Activated CD8-positive, alpha-beta memory T cell treated with anti-CD3 and anti-CD28 coated beads, Interleukin-2, amount 50 U/mL, for 1 hour (primary cell): ENCODE measurements at regions not wholly inside any gene's neighbourhood (a gene's known extent, or its start where the extent isn't known, plus 50 kb on each side); places are given as distances from the start of the nearest gene placed in this dataset.
"Not testable (repeated sequence)": the region's sequence is repeated elsewhere in the genome, so short reads cannot be mapped to it uniquely, and the experiment has no call there.

Source experiments
- DNase-seq: peaks from one replicate; pipeline ENCODE4 v3.0.0-alpha.2; 2020; ENCODE audit errors: extremely low read depth

- no peak for DNase-seq
Observed at GRCh38 chr5:68658810-68659372, 434.9 kb upstream of the SLC30A5 start.

GRCh38 chr5:68659881-68660280 lies 433.9 kb upstream of the SLC30A5 start:
- no peak for DNase-seq

- DNase-seq, result no peak
Observed at GRCh38 chr5:68661237-68661636, 432.6 kb upstream of the SLC30A5 start.

GRCh38 chr5:68662804-68663307 lies 431.0 kb upstream of the SLC30A5 start:
- no peak for DNase-seq

GRCh38 chr5:68669864-68670575 lies 423.8 kb upstream of the SLC30A5 start:
- no peak for DNase-seq

GRCh38 chr5:68673106-68673822 lies 420.6 kb upstream of the SLC30A5 start:
- no peak for DNase-seq

GRCh38 chr5:68673823-68674180 lies 420.0 kb upstream of the SLC30A5 start:
- no peak for DNase-seq

GRCh38 chr5:68679041-68679440 lies 414.8 kb upstream of the SLC30A5 start:
- DNase-seq, result no peak

- DNase-seq, result no peak
Observed at GRCh38 chr5:68680366-68680765, 413.4 kb upstream of the SLC30A5 start.

GRCh38 chr5:68681929-68682328 lies 411.9 kb upstream of the SLC30A5 start:
- no peak for DNase-seq

- DNase-seq, result no peak
Observed at GRCh38 chr5:68682400-68683160, 411.2 kb upstream of the SLC30A5 start.

GRCh38 chr5:68683632-68684036 lies 410.2 kb upstream of the SLC30A5 start:
- DNase-seq, result no peak

- no peak for DNase-seq
Observed at GRCh38 chr5:68685863-68686262, 408.0 kb upstream of the SLC30A5 start.

- no peak for DNase-seq
Observed at GRCh38 chr5:68688547-68688946, 405.3 kb upstream of the SLC30A5 start.

- DNase-seq, result no peak
Observed at GRCh38 chr5:68689010-68689409, 404.8 kb upstream of the SLC30A5 start.

- not testable (repeated sequence) for DNase-seq
Observed at GRCh38 chr5:68691874-68692273, 401.9 kb upstream of the SLC30A5 start.

GRCh38 chr5:68698025-68698940 lies 395.5 kb upstream of the SLC30A5 start:
- DNase-seq, result no peak

- DNase-seq, result no peak
Observed at GRCh38 chr5:68699966-68700365, 393.8 kb upstream of the SLC30A5 start.

GRCh38 chr5:68707575-68707974 lies 386.2 kb upstream of the SLC30A5 start:
- DNase-seq, result no peak

- DNase-seq, result no peak
Observed at GRCh38 chr5:68708156-68708841, 385.5 kb upstream of the SLC30A5 start.

- DNase-seq, result no peak
Observed at GRCh38 chr5:68708842-68709170, 385.0 kb upstream of the SLC30A5 start.
